CD4-positive, alpha-beta T cell treated with Interleukin-17A for 4 hours (primary cell): ENCODE measurements at regions not wholly inside any gene's neighbourhood (a gene's known extent, or its start where the extent isn't known, plus 50 kb on each side); places are given as distances from the start of the nearest gene placed in this dataset.
"Not testable (repeated sequence)": the region's sequence is repeated elsewhere in the genome, so short reads cannot be mapped to it uniquely, and the experiment has no call there.

ENCODE experiments used
- DNase-seq: peaks from one replicate; pipeline ENCODE4 v3.0.0-alpha.2; 2020; ENCODE audit warnings: mixed read lengths

DNA sequence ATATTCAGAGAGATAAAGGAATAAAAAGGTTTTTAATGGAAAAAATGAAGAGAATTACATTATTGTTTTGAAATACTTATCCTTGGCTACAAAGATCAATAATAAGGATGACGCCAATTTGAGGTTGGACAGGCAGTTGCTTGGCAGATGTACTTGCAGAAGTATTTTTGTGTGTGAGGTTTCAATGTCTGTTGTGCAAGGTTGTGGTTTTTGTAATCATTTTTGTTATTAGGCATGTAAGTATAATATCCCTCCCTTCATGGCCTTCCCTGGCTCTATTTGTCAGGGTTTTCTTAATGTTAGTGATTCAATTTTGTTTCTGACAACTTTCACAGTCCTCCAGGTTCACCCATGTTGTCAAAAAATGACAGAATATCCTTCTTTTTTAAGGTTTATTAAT is 105.9 kb downstream of the OTOL1 start:
- DNase-seq, result no peak

DNA sequence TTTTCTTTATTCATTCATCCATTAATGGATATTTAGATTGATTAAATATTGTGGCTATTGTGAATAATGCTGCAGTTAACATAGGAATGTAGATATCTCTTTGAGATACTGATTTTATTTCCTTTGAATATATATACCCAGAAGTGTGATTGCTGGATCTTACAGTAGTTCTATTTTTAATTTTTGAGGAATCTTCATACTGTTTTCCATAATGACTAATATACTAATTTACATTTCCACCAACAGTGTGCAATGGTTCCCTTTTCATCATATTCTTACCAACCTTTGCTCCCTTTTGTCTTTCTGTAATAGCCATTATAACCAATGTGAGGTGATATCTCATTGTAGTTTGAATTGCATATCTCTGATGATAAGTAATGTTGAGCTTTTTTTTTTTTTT is 106.3 kb downstream of the OTOL1 start:
- no peak for DNase-seq

DNA sequence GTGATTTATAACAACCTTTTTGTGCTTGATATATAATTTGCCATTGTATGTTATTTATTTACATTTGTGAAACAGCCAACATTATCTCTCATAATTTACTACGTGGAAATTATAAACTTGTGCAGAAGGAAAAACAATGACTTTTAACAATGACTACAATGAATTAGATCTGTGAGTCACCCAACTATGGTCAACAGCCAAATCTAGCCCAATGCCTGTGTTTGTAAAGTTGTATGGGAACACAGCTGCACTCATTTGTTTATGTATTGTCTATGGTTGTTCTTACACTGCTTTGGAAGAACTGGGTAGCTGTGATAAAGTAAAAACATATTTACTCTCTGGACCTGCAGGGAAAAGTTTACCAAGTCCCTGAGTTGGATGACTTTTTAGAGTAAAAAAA is 110.4 kb downstream of the OTOL1 start:
- no peak for DNase-seq

DNA sequence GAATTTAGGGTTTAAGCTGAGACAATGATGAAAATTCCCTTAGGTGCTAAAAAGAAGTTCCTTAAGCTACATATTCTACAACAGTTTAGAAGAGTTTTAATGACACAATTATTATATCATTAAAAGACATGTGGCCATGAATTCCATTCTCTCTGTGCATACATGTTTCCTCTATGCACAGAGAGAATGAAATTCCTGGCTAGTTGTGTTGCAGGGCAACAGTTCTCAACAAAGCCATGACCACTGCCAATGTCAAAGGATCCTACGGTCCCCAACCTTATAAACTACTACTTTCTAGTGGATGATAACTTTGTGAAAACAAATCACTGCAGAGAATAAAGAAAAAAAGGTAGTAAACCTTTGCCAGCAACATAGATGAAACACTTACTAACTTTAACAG is 122.7 kb downstream of the OTOL1 start:
- no peak for DNase-seq

DNA sequence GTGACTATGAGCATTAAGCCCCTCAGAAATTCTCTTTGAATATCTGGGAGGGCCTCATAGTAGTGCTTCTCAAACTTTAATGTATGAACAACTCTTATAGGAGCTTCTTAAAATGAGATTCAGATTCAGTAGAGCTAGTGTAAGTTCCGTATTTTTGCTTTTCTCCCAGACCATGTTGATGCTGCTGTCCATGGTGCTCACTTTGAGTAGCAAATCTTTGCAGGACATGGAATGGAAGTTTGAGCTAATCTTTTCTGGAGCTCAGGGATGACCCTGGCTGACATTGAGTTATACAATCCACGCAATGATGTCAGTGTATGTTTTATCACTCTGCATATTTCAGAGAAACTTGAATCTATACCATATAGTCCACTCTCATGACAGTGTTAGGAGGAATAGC is 134.2 kb downstream of the OTOL1 start:
- no peak for DNase-seq

DNA sequence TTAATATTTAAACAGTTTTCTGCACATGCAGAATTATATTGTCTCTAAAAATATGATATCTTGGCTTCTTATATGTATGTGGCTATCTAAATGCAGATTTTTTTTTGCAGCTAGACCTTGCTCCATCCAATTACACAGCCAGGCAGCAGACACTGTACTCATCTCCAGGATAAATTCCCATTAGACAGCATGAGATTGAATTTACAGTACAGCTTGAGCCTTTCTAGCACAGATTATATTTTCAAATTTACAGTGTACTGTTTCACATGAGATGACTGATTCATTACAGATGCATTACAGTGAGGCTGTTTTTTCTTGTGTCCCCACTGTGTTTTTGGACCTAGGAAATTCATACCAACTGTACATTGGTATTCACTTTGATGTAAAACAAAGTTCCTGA is 134.9 kb downstream of the OTOL1 start:
- no peak for DNase-seq

DNA sequence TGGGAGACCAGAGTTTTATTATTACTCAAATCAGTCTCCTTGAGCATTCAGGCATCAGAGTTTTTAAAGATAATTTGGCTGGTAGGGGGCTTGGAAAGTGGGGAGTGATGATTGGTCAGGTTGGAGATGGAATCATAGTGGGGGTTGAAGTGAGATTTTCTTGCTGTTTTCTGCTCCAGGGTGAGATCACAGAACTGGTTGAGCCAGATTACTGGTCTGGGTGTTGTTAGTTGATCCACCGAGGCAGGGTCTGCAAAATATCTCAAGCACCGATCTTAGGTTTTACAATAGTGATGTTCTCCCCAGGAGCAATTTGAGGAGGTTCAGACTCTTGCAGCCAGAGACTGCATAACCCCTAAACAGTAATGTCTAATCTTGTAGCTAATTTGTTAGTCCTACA is 141.0 kb downstream of the OTOL1 start:
- DNase-seq, result no peak

DNA sequence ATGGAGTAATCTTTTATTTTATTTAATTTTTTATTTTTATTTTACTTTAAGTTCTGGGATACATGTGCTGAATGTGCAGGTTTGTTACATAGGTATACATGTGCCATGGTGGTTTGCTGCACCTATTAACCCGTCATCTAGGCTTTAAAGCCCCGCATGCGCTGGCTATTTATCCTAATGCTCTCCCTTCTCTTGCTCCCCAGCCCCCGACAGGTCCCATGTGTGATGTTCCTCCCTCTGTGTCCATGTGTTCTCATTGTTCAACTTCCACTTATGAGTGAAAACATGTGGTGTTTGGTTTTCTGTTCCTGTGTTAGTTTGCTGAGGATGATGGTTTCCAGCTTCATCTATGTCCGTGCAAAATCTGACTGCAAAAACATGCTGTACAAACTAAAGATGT is 142.5 kb downstream of the OTOL1 start:
- DNase-seq, result not testable (repeated sequence)

DNA sequence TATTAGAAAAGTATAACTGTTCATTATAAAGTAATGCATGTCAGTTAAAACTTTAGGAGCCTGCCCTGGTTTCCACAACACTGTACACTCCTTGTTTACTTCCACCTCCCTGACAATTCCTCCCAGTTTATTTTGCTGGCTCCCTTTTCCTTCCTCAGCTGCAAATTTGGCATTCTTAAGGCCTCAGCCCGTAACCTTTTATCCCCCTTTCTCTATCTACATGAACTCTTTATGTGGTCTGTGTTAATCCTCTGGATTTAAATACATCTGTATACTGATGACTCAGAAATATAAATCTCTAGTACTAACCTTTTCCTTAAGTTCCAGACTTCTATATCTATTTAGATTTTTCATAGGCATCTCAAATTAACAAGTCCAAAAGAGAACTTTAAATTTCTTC is 143.6 kb downstream of the OTOL1 start:
- no peak for DNase-seq

DNA sequence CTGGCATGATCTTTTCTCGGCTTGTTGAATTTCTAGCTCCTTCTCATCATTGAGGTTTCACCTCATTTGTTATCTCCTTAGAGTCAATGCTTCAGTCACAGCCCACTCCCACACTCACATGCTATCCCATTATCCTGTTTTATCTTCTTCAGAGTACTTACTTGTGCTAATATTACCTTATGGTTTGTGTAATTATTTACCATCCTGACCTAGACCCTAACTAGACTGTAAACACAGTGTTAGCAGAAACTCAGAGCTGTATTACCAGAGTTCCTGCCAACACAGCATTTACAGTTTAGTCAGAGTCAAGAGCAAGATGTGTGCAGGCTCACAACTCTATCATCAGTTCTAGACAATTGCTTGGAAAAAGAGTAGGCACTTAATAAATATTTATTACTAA is 144.7 kb downstream of the OTOL1 start:
- DNase-seq, result no peak

DNA sequence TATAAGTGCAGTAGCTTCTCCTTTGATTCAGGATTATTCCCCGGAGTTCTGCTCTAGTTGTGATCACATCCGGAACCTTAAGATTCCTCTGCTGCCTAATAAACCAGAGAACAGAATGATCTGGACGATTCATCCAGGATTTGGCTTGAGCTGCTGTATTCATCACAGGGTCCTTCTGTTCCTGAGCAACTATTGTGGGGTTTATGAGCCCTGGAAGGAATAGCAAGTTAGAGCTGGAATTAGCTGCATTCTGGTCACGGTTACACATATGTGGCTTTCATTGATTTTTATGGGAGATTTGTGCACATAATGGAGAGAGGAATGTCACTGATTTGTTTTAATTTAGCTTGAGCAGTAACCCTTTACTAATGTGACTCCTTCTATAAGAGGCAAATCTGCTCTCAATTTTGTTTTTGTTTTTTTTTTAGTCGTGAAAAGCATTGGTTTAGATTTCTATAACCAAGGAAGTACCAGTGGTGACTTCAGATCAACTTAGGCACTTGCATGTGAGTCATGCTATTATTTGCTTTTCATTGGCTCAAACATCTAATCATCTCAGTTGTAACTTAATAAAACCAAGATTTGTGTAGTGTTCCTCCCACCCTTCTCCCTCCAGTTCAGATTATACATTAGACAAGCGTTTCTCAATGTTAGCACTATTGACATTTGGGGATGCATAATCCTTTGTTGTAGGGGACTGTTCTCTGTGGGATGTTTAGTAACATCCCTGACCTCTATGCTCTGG is 148.5 kb downstream of the OTOL1 start:
- no peak for DNase-seq

DNA sequence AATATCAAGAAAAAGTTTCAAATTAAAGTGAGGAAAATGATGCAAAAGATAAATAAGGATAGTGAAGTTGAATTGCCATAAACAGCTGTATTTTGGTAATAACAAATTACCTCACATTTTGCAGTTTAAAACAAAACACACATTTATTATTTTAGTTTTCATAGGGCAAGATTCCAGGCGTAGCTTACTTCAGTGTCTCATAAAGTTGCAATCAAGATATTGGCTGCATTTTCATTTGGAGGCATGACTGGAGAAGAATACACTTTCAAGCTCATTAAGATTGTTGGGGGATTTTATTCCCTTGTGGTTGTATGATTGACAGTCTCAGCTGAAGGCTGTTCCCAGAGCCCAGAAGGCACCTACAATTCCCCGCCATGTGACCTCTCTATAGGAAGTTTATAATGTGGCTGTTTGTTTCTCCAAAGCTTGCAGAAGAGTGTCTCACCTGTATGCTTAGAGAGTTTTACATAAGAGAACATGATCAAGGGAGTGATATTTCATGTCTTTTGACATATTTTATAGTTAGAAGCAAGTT is 151.4 kb downstream of the OTOL1 start:
- no peak for DNase-seq

DNA sequence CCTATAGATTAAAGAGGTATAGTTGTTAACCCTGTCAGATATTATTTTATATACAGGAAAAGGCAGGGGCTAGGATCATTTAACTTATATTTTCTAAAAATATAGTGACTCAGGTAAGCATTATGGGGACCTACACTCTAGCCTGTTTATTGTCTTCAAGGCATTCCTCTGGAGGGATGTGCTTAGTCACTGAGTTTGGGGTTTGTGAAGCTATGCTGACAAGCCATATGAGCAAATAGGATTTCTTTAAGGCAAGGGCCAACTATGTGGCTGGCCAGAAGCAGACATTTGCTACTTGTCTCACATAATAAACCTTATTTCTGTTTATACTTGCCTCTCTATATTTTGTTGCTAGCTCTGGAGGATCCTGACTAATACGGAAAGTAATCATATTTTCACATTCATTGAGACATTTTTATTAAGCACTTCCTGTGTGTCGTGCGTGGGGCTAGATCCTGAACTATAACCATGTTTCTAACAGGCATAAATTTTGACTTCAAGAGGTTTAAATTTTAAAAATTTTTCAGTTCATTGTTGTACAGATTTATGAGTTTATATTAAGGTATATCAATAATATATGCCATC is 153.4 kb downstream of the OTOL1 start:
- no peak for DNase-seq

DNA sequence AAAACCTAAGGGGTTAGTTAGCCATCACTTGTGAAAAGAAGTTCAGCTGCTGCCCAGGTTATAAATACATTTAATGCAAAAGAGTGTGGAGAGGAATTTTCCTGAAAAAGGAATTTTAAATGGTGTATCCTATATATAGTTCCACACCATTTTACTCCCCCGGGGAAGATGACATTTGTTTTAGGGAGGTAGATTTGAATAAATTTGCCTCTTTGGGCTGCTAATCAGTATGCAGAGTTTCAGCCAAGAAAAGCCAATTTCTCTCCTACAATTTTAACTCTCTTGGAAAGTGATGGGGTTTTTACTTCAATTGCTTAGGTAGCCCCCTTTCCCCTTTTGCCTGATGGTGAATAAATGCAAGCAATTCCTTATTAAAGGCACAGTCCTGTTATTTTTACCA is 161.2 kb downstream of the OTOL1 start:
- no peak for DNase-seq

DNA sequence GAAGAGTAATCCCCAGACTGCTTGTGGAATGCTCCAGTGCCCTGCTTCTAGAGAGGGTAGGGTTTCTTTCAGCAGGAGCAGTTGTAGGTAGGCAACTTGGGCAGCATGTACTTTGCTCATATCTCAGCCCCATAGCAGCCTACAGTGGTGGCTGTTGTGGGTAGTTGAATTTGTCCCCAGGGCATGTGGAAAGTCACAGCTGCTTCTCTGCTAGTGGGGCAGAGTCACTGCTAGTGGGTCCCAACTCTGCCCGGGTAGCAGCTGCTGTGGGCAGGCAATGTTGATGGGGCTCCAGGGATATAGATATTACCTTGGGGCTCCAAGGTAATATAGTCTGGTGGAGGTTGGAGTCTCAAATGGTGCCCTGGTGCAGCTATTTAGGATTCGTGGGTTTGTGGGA is 174.5 kb downstream of the OTOL1 start:
- no peak for DNase-seq

DNA sequence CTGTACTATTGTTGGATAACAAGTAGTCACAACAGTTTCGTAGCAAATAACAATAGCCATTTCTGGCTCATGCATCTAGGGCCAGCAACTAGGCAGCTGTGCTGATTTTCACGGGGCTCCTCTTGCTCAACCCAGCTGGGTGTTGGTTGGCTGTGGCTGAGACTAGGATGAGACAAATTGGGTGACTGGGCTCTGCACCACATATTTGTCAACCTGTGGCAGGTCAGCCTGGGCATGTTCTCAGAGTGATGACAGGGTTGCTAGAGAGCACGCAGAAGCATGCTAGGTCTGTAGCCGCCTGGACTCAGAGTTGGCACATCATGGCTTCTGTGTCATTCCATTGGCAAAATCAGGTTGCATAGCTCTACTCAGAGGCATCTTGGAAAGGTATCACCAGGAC is 175.9 kb downstream of the OTOL1 start:
- DNase-seq, result no peak

DNA sequence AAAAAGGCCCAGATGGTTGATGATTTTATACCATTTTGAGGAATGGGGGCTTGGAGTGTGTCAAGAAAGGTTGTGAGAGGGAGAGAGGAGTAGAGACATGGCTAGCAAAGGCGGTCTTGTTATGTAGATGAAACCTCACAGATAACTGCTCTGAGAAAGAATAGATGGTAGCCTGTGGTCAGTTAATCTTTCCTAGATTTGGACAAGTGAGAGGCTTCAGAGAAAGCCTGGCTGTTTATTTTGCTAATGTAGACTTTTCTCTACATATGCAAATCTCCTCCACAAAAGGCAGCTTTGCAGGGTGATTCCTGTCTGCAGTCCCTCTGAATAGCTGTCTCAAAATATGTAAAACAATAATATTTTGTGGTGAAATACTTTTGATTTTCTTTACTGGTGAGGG is 177.3 kb downstream of the OTOL1 start:
- DNase-seq, result no peak

DNA sequence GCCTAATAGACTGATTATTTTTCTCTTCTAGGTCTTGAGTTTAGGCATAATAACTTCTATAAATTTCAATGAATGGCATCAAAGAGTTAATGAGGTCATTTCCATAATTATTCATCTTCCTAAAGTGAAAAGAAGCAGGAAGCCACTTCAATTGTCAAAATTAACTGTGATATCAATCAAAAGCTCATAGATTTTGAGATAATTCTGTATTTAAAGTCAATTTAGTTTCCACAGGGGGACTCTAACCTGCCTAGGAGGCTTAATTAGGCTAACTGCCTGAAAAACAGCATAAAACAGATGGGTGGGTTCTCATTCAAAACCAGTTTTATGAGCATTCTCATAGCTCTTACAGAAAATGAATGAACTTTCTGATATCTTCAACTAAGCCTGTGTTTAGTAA is 177.8 kb downstream of the OTOL1 start:
- no peak for DNase-seq

DNA sequence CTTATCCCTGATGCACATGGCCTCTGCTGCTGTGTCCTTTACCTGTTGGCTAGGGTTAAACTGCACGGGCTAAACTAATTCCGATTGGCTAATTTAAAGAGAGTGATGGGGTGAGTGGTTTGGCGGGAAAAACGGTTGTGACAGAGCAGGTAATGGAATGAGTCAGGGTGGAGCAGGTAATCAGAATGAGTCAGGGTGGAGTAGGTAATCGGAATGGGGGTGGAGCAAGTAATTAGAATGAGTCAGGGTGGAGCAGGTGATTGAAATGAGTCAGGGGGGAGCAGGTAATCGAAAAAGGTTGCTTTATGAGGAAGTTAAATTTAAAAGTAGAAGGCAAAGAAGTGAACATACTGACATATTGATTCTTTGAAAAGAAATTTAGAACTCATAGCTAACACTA is 185.2 kb downstream of the OTOL1 start:
- DNase-seq, result not testable (repeated sequence)

DNA sequence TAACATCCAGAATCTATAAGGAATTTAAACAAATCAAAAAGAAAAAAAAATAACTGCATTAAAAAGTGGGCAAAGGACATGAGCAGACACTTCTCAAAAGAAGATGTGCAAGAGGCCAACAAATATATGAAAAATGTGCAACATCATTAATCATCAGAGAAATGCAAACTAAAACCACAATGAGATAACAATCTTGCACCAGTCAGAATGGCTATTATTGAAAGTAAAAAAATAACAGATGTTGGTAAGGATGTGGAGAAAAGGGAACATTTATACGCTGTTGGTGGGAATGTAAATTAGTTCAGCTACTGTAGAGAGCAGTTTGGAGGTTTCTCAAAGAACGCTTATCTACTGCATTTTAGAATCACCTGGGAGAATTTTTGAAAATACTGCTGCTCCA is 186.1 kb downstream of the OTOL1 start:
- DNase-seq, result no peak

DNA sequence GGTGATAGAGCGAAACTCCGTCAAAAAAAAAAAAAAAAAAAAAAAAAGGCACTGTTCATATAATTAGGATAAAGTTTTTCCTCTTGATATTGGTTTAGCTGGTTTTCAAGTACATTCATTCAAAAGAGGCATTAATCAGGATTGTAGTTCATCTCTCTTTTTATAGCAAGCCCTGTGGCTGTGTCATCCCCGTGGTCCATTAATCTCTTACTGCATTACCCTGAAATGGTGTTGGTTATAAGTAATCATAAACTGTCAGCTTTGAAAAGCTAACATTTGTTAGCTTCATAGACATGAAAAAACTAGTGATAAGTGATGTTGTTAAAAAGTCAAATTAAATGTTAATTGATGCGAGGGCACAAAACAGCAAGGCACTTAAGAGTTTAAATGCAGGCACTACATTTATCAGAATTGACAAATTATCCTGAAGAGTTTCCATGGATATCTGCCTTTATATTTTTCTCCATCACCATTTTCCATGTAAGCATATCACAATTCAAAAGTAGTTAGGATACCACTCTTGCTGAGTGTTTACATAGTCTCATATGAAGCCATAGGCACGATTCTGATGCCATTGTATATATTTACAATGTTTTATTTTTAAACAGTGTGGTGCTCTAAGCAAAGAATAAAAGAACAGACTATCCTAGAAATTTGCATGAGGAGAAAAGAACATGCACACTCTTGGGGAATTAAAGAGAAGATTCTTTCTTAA is 193.1 kb downstream of the OTOL1 start:
- DNase-seq, result no peak

DNA sequence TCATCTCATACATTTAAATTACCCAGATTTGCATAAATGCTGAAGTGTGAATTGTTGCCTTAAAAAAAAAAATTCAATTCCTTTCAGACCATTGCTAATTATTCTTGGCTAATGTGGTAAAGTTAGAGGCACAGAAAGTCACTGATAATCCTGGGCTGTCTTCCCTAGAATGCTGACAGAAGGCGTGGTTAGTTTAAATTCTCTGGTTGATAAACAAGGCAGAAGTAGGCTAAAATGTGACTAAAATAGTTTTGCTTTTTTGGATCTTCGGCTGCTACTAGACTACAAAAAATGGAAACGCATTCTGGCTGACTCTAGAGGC is 193.7 kb downstream of the OTOL1 start:
- DNase-seq, result no peak

DNA sequence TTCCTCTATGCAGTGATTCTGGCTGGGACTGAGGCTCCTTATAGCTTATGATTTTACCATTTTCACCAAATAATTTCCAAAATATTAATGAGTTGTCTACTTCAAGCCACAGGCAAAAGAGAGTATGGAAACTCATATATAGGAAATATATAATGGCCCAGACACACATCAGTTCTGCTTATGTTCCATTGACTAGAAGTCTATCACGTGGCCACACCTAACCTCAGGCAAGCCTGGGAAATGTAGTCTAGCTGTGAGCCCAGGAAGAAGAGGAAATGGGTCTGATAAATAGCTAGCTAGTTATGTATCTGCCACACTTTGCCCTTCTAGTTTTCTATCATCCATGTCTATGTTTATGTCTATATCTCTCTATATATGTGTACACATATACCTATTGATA is 195.1 kb downstream of the OTOL1 start:
- no peak for DNase-seq
